LHCN-M2 (cell line): ENCODE measurements at regions not wholly inside any gene's neighbourhood (a gene's known extent, or its start where the extent isn't known, plus 50 kb on each side); places are given as distances from the start of the nearest gene placed in this dataset.

Source experiments
- DNase-seq: peaks from one replicate; pipeline ENCODE4 v3.0.0-alpha.2; 2012; ENCODE audit warnings: low read depth

DNA sequence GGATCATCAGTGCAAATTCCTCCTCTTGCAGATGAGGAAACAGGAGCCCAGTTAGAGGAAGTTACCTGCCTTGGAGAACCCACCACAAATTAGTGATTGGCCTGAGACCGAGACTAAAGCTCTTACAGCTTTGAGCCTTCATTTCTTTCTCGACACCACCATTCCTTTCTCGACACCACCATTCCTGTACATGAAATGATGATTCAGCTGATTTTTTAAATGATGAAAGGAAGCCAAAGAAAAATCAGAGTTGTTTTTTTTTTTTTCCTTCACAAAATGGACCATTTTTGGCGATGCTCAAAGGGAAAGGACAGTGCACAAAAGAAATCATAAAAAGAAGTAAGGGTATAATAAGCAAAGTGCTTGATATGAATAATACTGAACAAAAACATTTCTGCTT, 1080.2 kb upstream of the AUTS2 start:
- no peak for DNase-seq

DNA sequence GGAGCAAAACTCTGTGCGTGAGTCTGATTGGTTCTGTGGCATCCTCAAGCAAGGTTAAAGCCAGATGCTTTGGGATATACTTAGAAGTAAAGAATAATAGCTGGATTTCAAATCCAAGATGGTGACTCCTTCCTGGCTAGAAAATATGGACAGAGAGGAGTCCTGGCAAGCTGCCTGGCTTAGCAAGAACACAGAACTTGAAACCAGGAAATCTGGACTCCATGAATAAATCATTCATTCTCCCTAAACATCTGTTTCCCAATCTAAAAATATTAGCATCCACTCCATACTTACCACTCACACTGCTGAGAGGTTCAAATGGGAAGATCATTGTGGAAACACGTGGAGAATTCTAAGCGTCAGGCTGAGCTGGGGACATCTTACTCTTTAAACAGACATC, 1074.1 kb upstream of the AUTS2 start:
- no peak for DNase-seq

DNA sequence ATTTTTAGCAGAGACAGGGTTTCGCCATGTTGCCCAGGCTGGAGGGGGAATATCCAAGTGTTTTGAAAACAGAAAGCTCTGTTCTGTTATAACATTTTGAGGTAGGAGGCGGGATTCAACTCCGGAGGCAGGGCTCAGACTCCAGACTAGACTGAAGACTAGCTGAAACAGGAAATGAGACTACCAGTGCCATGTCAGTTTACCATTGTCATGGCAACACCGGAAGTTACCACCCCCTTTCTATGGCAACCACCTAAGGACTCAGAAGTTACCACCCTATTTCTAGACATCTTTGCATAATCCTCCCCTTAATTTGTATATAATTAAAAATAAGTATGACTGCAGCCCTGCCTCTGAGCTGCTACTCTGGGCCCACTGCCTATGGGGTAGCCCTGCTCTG, 1069.1 kb upstream of the AUTS2 start:
- no peak for DNase-seq

DNA sequence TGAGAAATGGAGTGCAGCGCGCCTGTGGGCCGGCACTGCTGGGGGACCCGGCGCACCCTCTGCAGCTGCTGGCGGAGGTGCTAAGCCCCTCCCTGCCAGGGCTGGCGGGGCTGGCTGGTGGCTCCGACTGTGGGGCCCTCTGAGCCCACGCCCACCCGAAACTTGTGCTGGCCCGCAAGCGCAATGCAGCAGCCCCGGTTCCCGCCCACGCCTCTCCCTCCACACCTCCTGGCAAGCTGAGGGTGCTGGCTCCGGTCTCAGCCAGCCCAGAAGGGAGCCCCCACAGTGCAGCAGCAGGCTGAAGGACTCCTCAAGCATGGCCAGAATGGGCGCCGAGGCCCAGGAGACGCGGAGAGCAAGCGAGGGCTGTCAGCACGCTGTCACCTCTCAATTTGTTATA, 1063.0 kb upstream of the AUTS2 start:
- DNase-seq = no peak

DNA sequence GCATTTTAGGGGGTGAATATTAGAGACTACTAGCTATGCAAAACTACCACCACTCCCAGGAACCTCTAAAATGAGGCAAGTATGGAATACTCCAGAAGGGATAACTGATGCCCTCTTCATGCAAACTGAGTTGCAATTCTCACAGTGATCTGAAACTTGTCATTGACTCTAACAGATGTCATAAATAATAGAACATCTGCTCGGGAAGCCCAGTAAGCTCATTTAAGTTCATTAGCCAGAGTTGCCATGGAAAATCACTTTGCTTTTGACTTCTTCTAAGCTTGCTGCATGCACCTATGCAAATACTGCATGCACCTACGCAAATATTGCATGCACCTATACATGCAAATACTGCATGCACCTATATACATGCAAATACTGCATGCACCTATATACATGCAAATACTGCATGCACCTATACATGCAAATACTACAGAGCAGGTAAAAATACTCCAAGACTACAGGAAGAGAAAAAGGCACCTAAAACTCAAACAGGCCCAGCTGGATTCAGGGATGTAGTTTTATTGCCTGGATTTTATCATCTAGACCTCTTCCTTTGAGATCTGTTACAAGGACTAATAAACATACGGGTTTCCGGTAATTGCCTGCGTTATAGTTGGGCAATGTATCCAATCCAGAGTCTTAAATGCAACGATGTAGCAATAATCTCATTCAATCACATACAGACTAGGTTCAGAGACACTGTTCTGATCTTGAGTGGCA, 1061.1 kb upstream of the AUTS2 start:
- DNase-seq = no peak

DNA sequence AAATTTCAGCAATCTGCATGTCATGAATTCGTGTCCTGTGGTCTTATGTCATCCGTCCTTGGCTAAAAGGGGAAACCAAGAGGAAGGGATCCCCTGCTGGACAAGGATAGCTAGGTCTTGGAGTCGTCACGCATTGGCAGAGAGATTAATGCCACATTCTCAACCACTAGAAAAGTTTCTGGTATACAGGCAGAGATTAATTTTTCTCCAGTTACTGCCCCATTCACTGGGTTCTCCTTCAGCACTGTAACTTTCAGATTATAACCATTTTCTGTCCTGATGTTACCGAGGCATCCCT, 1060.6 kb upstream of the AUTS2 start:
- DNase-seq = no peak

DNA sequence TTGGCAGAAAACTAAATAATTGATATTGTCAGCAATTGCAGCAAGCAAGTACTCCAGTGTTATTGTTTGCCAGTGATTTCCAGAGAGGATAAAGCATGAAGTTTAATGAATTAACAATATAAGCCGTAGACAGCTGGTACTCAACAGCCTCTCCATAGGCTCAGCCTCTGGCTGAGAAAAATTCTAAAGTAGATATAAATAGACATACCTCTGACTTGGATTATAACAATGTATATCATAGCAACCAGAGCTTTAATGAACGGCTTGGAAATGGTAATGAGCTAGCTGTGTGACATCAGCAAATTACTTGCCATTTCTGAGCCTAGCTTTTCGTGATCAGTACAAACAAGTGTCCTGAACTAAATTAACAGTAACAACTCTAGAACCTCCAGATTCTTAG, 1055.4 kb upstream of the AUTS2 start:
- DNase-seq = no peak

DNA sequence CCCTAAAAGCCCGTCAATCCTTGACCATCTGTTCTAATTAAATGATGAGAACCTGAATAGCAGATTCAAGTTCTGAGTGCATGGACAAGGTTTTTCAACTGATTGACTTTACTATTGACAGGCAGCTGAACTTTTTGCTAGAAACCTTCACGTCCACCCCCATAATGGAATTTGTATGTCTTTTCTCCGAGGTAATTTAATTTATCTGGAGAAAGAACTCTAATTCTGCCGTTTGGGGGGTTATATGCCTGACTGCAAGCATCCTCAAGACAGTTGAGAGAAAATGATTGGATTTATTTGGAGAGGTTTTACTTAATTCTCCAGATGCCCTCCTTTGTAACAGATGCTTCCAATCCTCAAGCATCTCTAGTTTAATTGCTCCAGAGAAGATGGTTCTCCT, 1053.4 kb upstream of the AUTS2 start:
- no peak for DNase-seq

DNA sequence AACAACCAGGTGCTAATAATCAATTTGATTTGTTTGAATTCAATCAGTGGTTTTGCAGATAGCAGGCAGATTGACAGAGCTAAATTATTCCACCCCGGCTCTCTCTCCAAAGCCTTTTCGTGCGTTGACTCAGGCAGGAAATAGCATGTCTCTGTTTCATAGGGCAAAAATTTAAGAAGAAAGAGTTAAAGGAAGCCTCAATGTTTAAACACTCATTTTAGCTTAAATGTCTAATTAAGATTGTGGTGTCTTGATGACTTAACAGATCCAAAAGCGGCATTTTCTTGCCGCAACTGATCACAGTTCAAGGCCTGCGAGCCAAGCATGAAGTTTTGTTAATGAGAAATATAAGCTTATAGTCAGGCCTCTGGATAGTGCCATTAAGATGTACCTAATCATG, 1051.1 kb upstream of the AUTS2 start:
- DNase-seq = no peak

DNA sequence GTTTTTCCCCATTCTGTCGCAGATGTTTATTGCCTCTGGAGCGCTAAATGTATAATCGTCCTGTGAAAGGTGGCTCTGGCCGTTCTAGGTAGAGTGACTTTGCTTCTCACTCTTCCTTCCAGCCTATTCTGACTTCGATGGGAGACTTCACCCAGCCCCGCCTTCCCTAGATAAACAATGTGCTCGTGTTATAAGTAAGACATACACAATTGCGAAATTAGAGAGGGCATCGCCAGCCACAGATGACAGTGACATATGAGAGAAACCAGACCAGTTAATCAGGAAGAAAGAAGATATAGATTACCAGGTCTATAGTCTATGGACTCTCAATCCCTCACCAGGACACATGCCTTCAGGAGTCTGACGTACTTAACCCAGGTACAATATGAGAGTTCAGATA, 1050.5 kb upstream of the AUTS2 start:
- no peak for DNase-seq

DNA sequence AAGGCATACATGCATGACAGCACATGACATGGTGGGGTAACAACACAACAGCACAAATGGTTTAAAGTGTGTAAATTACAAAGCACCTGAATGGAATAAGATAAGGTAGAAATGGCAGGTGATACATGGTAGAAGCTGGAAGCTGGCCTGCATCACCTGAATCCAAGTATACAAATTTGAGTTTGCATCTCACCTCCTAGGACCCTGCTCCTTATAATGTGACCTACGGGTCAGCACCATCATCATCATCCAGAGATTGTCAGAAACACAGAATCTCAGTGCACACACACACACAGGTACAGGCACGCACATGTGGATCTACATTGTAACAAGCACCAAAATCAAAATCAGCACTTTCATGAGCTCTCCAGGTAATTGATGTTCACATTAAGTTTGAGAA, 1048.2 kb upstream of the AUTS2 start:
- no peak for DNase-seq

DNA sequence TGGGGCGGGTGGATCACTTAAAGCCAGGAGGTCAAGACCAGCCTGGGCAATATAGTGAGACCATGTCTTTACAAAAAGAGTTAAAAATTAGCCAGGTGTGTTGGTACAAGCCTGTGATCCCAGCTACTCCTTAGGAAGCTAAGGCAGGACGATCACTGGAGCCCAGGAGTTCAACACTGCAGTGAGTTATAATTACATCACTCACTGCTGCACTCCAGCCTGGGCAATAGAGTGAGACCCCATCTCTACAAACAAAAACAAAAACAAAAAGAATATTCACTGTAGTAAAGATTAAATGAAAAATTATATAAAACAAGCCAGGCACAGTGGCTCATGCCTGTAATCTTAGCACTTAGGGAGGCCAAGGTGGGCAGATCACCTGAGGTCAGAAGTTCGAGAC, 1047.6 kb upstream of the AUTS2 start:
- DNase-seq = no peak

DNA sequence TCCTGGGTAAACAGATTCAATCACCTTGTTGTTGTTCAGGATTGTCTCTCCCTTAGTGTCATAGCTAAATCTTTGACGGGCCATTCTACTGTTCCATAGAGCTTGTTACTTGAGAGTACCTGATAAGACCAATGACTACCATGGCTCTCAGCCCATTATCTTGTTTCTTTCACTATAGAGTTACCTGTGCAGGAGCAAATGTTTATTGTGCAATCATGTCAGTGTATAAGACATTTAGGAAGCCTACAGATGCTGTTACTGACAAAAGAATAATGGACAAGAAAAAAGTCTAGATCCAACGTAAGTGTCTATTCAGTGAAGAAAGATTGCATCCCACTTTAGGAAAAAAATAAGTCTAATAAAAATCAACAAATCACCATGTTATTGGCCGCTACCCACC, 1041.7 kb upstream of the AUTS2 start:
- no peak for DNase-seq

DNA sequence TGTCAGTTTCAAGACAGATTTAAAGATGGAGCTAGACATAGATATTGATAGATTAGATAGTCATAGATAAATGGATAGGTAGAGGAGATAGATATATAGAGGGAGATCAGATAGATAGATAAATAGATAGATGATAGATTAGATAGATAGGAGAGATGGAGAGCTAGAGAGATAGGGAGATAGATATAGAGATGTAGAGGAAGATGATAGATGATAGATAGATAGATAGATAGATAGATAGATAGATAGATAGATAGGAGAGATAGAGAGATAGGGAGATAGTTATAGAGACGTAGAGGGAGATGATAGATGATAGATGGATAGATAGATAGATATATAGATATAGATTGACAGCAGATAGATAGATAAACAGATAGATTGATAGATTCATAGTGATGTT, 1038.8 kb upstream of the AUTS2 start:
- no peak for DNase-seq

DNA sequence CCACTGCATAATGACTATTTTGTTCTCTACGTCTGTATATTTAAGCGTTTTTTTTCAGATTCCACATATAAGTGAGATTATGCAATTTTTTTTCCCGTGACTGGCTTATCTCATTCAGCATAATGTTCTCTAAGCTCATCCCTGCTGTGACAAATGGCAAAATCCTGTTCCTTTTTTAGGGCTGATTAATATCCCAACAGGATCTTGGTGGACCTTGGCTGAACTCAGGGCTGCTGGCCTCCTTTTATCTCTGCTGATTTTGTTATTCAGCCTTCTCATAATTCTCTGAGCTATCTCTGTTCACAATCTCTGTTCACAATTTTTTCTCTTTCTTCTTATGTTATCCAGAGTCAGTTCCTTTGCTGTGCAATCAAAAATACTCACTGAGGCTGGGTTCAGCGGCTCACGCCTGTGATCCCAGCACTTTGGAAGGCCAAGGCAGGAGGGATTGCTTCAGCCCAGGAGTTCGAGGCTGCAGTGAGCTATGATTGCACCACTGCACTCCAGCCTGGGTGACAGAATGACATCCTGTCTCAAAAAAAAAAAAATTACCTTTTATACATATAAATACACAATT, 1035.9 kb upstream of the AUTS2 start:
- no peak for DNase-seq

DNA sequence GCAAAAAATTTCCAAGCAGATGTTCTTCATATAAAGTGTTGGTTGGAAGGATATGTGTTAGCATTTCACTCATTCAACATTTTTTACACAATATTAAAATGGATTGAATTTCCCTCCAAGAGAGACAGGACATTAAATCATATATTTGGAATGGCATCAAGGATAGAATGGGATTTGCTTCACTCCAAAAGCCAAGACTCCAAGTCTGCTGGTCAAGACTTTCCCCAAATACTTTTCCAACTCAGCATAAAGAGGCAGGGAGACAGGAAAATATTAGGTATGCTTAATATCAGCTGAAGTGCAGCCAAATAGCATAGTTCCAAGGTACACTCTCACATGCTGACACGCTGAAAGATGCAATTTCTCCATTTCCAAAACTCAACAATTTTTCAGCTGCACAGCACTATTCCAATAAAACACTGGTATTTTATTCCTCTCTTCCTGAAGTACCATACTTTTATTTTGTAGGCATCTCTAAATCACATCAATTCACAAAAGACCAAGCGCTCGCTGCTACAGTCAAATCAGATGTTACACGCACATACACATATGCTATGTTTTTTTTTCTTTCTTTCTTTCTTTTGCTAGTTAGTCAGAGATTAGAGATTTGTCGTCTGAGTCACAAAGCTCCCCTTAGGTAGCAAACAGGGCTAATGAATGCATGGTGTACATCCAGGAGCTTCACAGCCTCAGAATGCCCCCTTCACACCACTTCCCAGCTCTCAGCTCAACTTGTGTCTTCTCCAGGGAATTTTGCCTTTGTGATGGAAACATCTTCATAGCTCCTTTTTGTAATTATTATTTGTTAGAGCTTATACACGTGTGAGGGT, 1033.8 kb upstream of the AUTS2 start:
- DNase-seq = no peak

DNA sequence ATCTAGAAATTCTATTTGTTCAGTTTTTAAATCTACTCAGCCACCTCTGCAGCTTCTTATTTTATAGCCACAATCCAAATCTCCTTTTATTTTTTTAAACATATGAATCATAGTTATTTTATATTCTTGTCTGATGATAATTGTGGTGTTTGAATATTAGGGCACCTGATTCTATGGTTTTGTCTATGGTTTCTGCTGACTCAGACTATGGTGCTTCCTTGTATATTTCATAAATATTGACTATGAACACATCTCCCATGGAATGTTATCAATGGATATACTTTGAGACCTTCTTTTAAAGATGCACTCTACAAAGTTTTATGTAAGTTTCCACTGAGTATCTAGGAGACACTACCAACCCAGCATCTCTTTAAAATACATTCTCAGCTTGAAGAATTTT, 1027.0 kb upstream of the AUTS2 start:
- DNase-seq = no peak

DNA sequence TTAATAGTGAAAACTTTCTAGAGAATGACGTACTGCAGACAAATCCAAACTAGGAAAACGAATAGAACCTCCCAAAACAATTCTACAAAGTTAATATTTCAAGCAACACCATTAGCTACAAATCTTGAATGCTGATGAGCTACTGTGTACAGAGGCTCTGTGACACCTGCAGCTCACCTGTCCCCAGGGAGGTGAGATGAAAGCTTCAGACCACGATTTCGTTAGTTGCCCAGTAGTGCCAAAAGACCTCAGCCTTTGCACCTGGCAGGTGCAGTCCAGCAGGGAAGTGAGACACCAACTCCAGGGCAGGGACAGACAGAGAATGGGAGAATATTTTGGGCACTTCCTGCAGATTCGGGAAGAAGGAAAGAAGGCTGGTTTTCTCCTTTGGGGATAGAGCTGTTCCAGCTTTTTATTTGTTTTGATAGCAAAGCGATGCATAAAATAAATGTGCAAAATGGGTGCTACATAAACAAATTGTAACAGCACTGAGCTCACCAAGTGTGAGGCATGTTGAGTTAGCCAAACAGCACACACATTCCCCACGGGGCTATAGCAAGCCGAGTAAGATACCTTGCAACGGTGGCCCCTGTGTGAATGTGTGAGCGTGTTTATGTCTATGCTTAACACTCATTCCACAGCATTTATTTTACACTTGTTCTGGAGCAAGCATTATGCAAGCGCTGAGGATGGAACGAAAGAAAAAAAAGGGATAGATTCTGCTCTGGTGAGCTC, 1024.8 kb upstream of the AUTS2 start:
- DNase-seq = no peak

DNA sequence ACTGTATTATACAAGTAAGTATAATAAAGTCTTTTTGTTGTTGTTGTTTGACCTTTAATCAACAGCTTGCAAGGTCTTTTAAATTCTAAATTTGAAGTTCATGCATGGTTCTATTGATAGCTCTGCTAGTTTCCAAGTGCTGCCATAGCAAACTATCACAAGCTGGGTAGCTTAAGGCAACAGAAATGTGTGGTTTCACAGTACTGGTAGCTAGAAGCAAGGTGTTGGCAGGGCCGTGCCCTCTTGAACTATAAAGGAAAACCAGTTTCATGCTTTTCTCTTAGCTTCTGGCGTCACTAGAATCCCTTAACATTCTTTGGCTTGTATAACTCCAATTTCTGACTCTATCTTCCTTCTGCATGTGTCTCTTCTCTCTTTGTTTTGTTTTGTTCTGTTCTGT, 1021.9 kb upstream of the AUTS2 start:
- no peak for DNase-seq

DNA sequence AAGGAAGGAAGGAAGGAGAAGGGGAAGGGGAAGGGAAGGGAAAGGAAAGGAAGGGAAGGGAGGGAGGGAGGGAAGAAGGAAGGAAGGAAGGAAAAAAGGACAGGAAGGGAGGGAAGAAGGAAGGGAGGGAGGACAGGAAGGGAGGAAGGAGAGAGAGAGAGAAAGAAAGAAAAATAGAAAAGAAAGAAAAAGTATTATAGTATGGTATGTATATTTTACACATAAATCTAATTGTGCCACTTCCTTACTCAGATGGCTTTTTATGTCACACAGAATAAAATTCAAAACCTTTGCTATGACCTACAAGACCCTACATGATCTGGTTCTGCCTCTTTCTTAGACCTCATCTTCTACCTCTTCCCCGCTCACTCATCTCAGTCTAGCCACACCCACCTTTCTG, 1016.9 kb upstream of the AUTS2 start:
- DNase-seq = no peak

DNA sequence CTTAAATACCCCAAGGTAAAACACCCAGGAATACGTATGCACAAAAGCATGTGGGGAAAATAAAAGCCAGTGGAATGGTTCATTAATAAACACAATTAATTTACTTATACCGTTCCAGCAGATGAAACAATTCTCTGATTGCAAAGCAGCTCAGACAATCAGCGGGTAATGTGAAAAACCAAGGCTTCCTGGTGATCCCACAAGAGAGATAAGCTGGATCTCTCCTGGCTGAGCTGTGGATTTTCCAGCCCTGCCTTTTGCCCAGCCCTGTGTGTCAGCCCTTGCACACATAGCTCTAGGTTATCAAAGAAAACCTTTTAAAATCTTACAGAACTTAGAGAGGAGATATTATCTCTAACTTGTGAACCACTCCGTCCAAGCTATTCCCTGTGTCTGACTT, 1010.7 kb upstream of the AUTS2 start:
- DNase-seq = no peak

DNA sequence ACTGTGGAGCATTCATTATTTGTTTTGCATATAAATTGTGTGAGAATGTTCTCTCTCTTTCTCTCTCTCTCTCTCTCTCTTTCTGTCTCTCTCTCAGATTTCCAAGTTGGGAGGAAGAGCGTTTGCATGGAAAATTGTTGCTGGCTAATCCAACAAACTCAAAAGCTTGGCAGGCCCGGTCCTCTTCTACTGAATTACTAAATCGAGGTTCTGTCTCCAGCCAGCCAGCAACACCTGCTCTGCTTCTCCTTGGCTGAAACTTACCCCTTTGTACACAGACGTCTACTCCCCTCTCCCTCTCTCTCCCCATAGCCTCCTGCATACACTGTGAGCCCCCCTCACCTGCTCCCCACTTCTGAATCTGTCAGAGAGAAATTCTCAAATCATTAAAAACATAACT, 996.4 kb upstream of the AUTS2 start:
- no peak for DNase-seq

DNA sequence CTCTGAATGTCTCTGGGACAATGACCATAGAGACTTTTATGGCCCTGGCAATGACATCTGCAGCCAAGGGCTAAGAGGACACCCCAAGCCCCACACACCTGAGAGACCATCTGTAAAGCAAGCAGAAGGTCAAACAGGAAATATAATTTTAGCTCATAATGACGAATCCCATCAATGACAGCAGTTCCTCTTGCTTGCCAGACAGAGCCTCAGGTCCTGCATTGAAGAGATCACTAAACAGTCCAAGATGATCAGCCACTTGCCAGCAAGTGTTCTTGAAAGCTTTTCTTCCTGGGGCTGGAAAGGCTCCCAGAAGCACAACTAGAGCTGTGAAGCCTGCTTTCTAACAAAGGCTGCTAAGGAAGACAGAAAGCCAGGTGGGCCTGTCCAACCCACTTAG, 993.7 kb upstream of the AUTS2 start:
- no peak for DNase-seq
